ENCODE measurements at regions not wholly inside any gene's neighbourhood (a gene's known extent, or its start where the extent isn't known, plus 50 kb on each side); places are given as distances from the start of the nearest gene placed in this dataset.

GRCh38 chr9:24398466-24398865 lies 147.2 kb downstream of the IZUMO3 start:
- H3K4me1 ChIP-seq: no peaks in the 10 kb centered on the region
- no peak overlapping the region for H3K27ac ChIP-seq
- no peak overlapping the region for H3K4me3 ChIP-seq
- intact Hi-C loops (cut with DNase I; ENCODE audit: low total_unique reads): no loop called here
- WGBS, 5 donors: 25 to 43% (median 34%) methylated on average over 4 of the region's 4 CpGs
- no peaks in the 10 kb centered on the region for H3K27me3 ChIP-seq
- no peak for TF ChIP-seq POLR2A (IDR thresholded peaks at IDR 0.05)
- no peak for TF ChIP-seq POLR2AphosphoS5 (IDR thresholded peaks at IDR 0.05)
- peaks cover 0 to 20% (median 0%) of the 10 kb centered on the region in 4 donors for H3K9me3 ChIP-seq
- no peak for DNase-seq
- H3K36me3 ChIP-seq: no peaks in the 10 kb centered on the region

- no peak for TF ChIP-seq POLR2A (IDR thresholded peaks at IDR 0.05)
- no peak for TF ChIP-seq EP300 (IDR thresholded peaks at IDR 0.05)
- TF ChIP-seq CTCF (IDR thresholded peaks at IDR 0.05): no peak
- 85 to 100% (median 92%) methylated on average over 2 to 4 of the region's 4 CpGs for WGBS, 5 donors
- H3K27me3 ChIP-seq: no peaks in the 10 kb centered on the region
- no peaks in the 10 kb centered on the region for H3K4me1 ChIP-seq
- no peak for DNase-seq
- H3K27ac ChIP-seq: no peak overlapping the region
- peaks cover 0 to 21% (median 9%) of the 10 kb centered on the region in 4 donors for H3K9me3 ChIP-seq
- H3K36me3 ChIP-seq: no peaks in the 10 kb centered on the region
- H3K4me3 ChIP-seq: no peak overlapping the region
- intact Hi-C loops (cut with DNase I; ENCODE audit: low total_unique reads): no loop called here
Observed at GRCh38 chr9:24391095-24391494, 154.6 kb downstream of the IZUMO3 start.

GRCh38 chr9:24385077-24385476 lies 160.6 kb downstream of the IZUMO3 start:
- H3K27me3 ChIP-seq: no peaks in the 10 kb centered on the region
- no peaks in the 10 kb centered on the region for H3K4me1 ChIP-seq
- H3K27ac ChIP-seq: no peak overlapping the region
- no peaks in the 10 kb centered on the region for H3K36me3 ChIP-seq
- no peak overlapping the region for H3K4me3 ChIP-seq
- DNase-seq: no peak
- peaks cover 0 to 15% (median 0%) of the 10 kb centered on the region in 4 donors for H3K9me3 ChIP-seq
- intact Hi-C loops (cut with DNase I; ENCODE audit: low total_unique reads): no loop called here
- 55 to 72% (median 63%) methylated on average over 2 of the region's 2 CpGs for WGBS, 5 donors
- TF ChIP-seq POLR2A (IDR thresholded peaks at IDR 0.05): no peak
- TF ChIP-seq POLR2AphosphoS5 (IDR thresholded peaks at IDR 0.05): no peak
- no peak for TF ChIP-seq EP300 (IDR thresholded peaks at IDR 0.05)
- TF ChIP-seq CTCF (IDR thresholded peaks at IDR 0.05): no peak

GRCh38 chr9:24382566-24382965 lies 163.1 kb downstream of the IZUMO3 start:
- intact Hi-C loops (cut with DNase I; ENCODE audit: low total_unique reads): no loop called here

More at GRCh38 chr9:24382566-24382965, 163.1 kb downstream of the IZUMO3 start:
- Histone ChIP-seq H3K27me3 (no peaks in the 10 kb centered on the region), H3K27ac (no peak overlapping the region), H3K36me3 (no peaks in the 10 kb centered on the region), H3K4me3 (no peak overlapping the region), H3K9me3 (peaks cover 0 to 13% (median 2%) of the 10 kb centered on the region in 4 donors), H3K4me1 (no peaks in the 10 kb centered on the region)
- no peak for TF ChIP-seq POLR2AphosphoS5 (IDR thresholded peaks at IDR 0.05)
- TF ChIP-seq POLR2A (IDR thresholded peaks at IDR 0.05): no peak
- TF ChIP-seq CTCF (IDR thresholded peaks at IDR 0.05): no peak
- TF ChIP-seq EP300 (IDR thresholded peaks at IDR 0.05): no peak
- 88 to 95% (median 91%) methylated on average over 3 of the region's 3 CpGs for WGBS, 5 donors
- no peak for DNase-seq

Data from stomach (tissue), 8 donors.